ENCODE measurements at regions not wholly inside any gene's neighbourhood (a gene's known extent, or its start where the extent isn't known, plus 50 kb on each side); places are given as distances from the start of the nearest gene placed in this dataset.

- TF ChIP-seq EP300 (IDR thresholded peaks at IDR 0.05; ENCODE audit: low read depth) (no peak), CTCF (IDR thresholded peaks at IDR 0.05) (no peak), POLR2A (IDR thresholded peaks at IDR 0.05) (no peak)
Measured at GRCh38 chr16:6286176-6286575, 1046.5 kb upstream of the RBFOX1 start.

Data from transverse colon (tissue), 3 donors.